H1 (cell line): ENCODE measurements at regions not wholly inside any gene's neighbourhood (a gene's known extent, or its start where the extent isn't known, plus 50 kb on each side); places are given as distances from the start of the nearest gene placed in this dataset.

Experiments used
- GABPA ChIP-seq: IDR thresholded peaks from 2 replicates; pipeline ENCODE4 v1.6.1; 2011; ENCODE audit warnings: mild to moderate bottlenecking, low read length, moderate library complexity, borderline replicate concordance; ENCODE audit not compliant: insufficient read depth

- no peak for TF ChIP-seq GABPA
These were observed 191.6 kb downstream of the HAO1 start (continued) for GRCh38 chr20:7748624-7749023.
